GM21360 (cell line): ENCODE measurements at regions not wholly inside any gene's neighbourhood (a gene's known extent, or its start where the extent isn't known, plus 50 kb on each side); places are given as distances from the start of the nearest gene placed in this dataset.
"Not testable (repeated sequence)": the region's sequence is repeated elsewhere in the genome, so short reads cannot be mapped to it uniquely, and the experiment has no call there.

ENCODE experiments used
- ATAC-seq: cut with Tn5 transposase; IDR thresholded peaks from one replicate; pipeline ENCODE4 v1.9.1; 2021; ENCODE audit warnings: mild to moderate bottlenecking, moderate library complexity; ENCODE audit not compliant: unreplicated experiment

- no peak for ATAC-seq
Observed at GRCh38 chr4:186775902-186776301, 52.2 kb upstream of the FAT1 start.

- no peak for ATAC-seq
Observed at GRCh38 chr4:186778134-186778533, 54.5 kb upstream of the FAT1 start.

GRCh38 chr4:186780291-186781031 is 56.8 kb upstream of the FAT1 start:
- no peak for ATAC-seq

- no peak for ATAC-seq
Observed at GRCh38 chr4:186781032-186781917, 57.6 kb upstream of the FAT1 start.

GRCh38 chr4:186782302-186782701 is 58.6 kb upstream of the FAT1 start:
- ATAC-seq, result no peak

- no peak for ATAC-seq
Observed at GRCh38 chr4:186787536-186787935, 63.9 kb upstream of the FAT1 start.

- no peak for ATAC-seq
Observed at GRCh38 chr4:186789651-186790050, 66.0 kb upstream of the FAT1 start.

GRCh38 chr4:186790630-186791029 is 67.0 kb upstream of the FAT1 start:
- no peak for ATAC-seq

- no peak for ATAC-seq
Observed at GRCh38 chr4:186792728-186793366, 69.2 kb upstream of the FAT1 start.

- no peak for ATAC-seq
Observed at GRCh38 chr4:186798951-186799659, 75.4 kb upstream of the FAT1 start.

GRCh38 chr4:186805020-186805820 is 81.6 kb upstream of the FAT1 start:
- ATAC-seq, result no peak

- ATAC-seq, result not testable (repeated sequence)
Observed at GRCh38 chr4:186805917-186806316, 82.3 kb upstream of the FAT1 start.

GRCh38 chr4:186806679-186807421 is 83.2 kb upstream of the FAT1 start:
- ATAC-seq, result no peak

GRCh38 chr4:186807808-186808629 is 84.4 kb upstream of the FAT1 start:
- no peak for ATAC-seq

- ATAC-seq, result no peak
Observed at GRCh38 chr4:186808630-186809018, 85.0 kb upstream of the FAT1 start.

- no peak for ATAC-seq
Observed at GRCh38 chr4:186809070-186809469, 85.4 kb upstream of the FAT1 start.

- ATAC-seq, result no peak
Observed at GRCh38 chr4:186810613-186811150, 87.0 kb upstream of the FAT1 start.

- ATAC-seq, result no peak
Observed at GRCh38 chr4:186812592-186812991, 88.9 kb upstream of the FAT1 start.
